ENCODE measurements at regions not wholly inside any gene's neighbourhood (a gene's known extent, or its start where the extent isn't known, plus 50 kb on each side); places are given as distances from the start of the nearest gene placed in this dataset.

DNA sequence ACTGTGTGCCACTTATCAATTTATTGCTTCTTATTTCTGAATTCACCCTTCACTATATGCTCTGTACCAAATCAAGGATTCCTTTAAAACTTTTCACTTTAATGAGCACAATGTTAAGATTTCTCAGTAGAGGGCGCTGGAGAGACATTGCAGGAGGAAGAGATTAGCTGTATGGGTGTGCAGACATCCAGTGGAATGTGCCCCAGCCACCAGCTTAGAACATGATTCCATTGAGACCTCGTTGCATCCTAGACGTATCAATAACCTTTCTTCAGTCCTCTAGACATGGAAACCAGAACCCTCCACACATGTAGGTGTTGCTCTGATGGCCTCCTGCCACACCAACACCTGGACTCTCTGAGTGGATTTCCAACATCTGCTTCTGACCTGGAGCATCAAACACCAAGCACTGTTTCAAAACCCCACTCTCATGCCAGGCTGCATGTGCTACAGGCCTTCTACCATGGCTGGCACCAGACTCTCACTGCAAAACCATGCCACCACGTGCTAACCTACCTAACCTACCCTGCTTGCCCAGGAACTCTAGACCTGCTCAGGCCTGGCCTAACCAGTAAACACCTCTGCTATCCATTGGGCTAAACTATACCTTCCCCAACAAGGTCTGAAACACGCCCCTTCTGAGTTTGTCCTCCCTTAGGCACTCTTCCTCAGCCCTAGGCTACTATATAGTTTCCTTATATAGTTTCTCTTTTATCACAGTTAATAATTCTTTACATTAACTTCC, 633.2 kb upstream of the PKDCC start:
- Histone ChIP-seq H3K36me3 (ENCODE audit: insufficient read depth, low read length, poor library complexity, severe bottlenecking) (no peaks in the 10 kb centered on the region), H3K9me3 (ENCODE audit: low read depth, low read length, poor library complexity, severe bottlenecking) (no peaks in the 10 kb centered on the region), H3K4me3 (ENCODE audit: low read depth, low read length, poor library complexity, severe bottlenecking) (no peak overlapping the region), H3K27ac (ENCODE audit: low read depth, low read length, poor library complexity, severe bottlenecking) (no peak overlapping the region), H3K27me3 (replicated peaks; ENCODE audit: insufficient read depth, low read depth, low read length, poor library complexity) (peaks cover 18% of the 10 kb centered on the region), H3K4me1 (ENCODE audit: insufficient read depth, low read length, poor library complexity, severe bottlenecking) (no peaks in the 10 kb centered on the region)
- peak; percentile 74 for DNase-seq (ENCODE audit: low spot score)
- POLR2A ChIA-PET (ENCODE audit: low non-redundant PET) = interaction anchor here (0.5 kb wide), 1 partner anchor 220 kb away, joined by 3 read pairs; no protein-coding TSS in a partner anchor
- BruUV-seq (replicated peaks) = no TSS peak
- CTCF ChIA-PET = interaction anchor here (0.9 to 1.3 kb wide), 4 partner anchors 14 to 1501 kb away, joined by 3 to 18 read pairs (median 3); no protein-coding TSS in a partner anchor
- intact Hi-C loops (cut with micrococcal nuclease; ENCODE audit: unreplicated experiment) = loop anchor here (1.0 kb wide), 2 partner anchors 285 to 368 kb away; no protein-coding TSS in a partner anchor
- TF ChIP-seq EZH2 (IDR thresholded peaks at IDR 0.05; ENCODE audit: borderline replicate concordance, low read depth, low read length, poor library complexity, severe bottlenecking) = no peak
- TF ChIP-seq, protein P1, sequence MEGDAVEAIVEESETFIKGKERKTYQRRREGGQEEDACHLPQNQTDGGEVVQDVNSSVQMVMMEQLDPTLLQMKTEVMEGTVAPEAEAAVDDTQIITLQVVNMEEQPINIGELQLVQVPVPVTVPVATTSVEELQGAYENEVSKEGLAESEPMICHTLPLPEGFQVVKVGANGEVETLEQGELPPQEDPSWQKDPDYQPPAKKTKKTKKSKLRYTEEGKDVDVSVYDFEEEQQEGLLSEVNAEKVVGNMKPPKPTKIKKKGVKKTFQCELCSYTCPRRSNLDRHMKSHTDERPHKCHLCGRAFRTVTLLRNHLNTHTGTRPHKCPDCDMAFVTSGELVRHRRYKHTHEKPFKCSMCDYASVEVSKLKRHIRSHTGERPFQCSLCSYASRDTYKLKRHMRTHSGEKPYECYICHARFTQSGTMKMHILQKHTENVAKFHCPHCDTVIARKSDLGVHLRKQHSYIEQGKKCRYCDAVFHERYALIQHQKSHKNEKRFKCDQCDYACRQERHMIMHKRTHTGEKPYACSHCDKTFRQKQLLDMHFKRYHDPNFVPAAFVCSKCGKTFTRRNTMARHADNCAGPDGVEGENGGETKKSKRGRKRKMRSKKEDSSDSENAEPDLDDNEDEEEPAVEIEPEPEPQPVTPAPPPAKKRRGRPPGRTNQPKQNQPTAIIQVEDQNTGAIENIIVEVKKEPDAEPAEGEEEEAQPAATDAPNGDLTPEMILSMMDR (conservative IDR thresholded peaks at IDR 0.05; ENCODE audit: low read depth, low read length) = peak; percentile 83

DNA sequence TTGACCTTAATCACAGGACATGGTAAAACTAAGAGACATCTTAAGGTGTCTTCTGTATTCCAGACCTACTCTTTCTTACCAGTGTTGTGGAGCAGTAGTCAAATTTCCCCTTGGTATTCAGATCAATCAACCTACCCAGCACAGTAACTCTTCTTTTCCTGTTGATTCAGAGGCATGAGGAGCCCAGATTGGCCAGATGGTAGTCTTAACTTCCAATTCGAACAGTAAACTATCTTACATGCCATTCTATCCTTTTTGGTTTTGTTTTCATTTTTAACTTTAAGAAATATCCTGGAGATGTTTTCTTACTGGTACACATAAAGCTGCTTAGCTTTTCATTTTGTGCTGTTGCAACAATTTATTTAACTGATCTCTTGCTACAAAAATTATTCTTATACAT, 630.3 kb upstream of the PKDCC start:
- no peaks in the 10 kb centered on the region for H3K9me3 ChIP-seq (ENCODE audit: low read depth, low read length, poor library complexity, severe bottlenecking)
- no peaks in the 10 kb centered on the region for H3K4me1 ChIP-seq (ENCODE audit: insufficient read depth, low read length, poor library complexity, severe bottlenecking)
- no peak overlapping the region for H3K4me3 ChIP-seq (ENCODE audit: low read depth, low read length, poor library complexity, severe bottlenecking)
- intact Hi-C loops (cut with micrococcal nuclease; ENCODE audit: unreplicated experiment) = no loop called here
- H3K27ac ChIP-seq (ENCODE audit: low read depth, low read length, poor library complexity, severe bottlenecking) = no peak overlapping the region
- CTCF ChIA-PET = no interaction called here
- POLR2A ChIA-PET (ENCODE audit: low non-redundant PET) = no interaction called here
- H3K27me3 ChIP-seq (replicated peaks; ENCODE audit: insufficient read depth, low read depth, low read length, poor library complexity) = peaks cover 25% of the 10 kb centered on the region
- no peak for TF ChIP-seq EZH2 (IDR thresholded peaks at IDR 0.05; ENCODE audit: borderline replicate concordance, low read depth, low read length, poor library complexity, severe bottlenecking)
- TF ChIP-seq, protein P1 (conservative IDR thresholded peaks at IDR 0.05; ENCODE audit: low read depth, low read length) = no peak
- DNase-seq (ENCODE audit: low spot score) = no peak
- BruUV-seq (replicated peaks) = no TSS peak
- H3K36me3 ChIP-seq (ENCODE audit: insufficient read depth, low read length, poor library complexity, severe bottlenecking) = no peaks in the 10 kb centered on the region

DNA sequence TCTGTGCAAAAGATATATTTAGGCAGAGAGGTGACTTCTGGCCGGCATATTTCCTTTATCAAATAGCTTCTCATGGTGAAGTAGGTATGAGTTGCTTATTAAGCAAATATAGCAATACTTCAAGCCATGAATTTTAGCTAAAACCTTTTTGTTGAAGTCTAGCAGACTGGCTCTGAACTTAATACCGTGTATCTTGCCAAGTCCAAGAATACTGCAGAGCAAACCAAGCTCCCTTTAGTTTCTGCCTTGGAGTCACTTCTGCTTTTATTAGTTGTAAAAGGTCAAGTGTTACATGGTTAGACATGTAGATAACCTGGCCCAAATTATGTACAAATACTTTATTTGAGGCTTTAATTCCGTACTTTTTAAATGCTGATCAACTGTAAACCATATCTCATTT, 627.6 kb upstream of the PKDCC start:
- Histone ChIP-seq H3K9me3 (ENCODE audit: low read depth, low read length, poor library complexity, severe bottlenecking) (no peaks in the 10 kb centered on the region), H3K4me1 (ENCODE audit: insufficient read depth, low read length, poor library complexity, severe bottlenecking) (no peaks in the 10 kb centered on the region), H3K36me3 (ENCODE audit: insufficient read depth, low read length, poor library complexity, severe bottlenecking) (no peaks in the 10 kb centered on the region), H3K4me3 (ENCODE audit: low read depth, low read length, poor library complexity, severe bottlenecking) (no peak overlapping the region), H3K27ac (ENCODE audit: low read depth, low read length, poor library complexity, severe bottlenecking) (no peak overlapping the region), H3K27me3 (replicated peaks; ENCODE audit: insufficient read depth, low read depth, low read length, poor library complexity) (peaks cover 25% of the 10 kb centered on the region)
- intact Hi-C loops (cut with micrococcal nuclease; ENCODE audit: unreplicated experiment) = no loop called here
- TF ChIP-seq, protein P1 (conservative IDR thresholded peaks at IDR 0.05; ENCODE audit: low read depth, low read length) = no peak
- no peak for TF ChIP-seq EZH2 (IDR thresholded peaks at IDR 0.05; ENCODE audit: borderline replicate concordance, low read depth, low read length, poor library complexity, severe bottlenecking)
- no TSS peak for BruUV-seq (replicated peaks)
- no peak for DNase-seq (ENCODE audit: low spot score)
- POLR2A ChIA-PET (ENCODE audit: low non-redundant PET) = no interaction called here
- CTCF ChIA-PET = no interaction called here

Measured in A673 (cell line).